ENCODE measurements at regions not wholly inside any gene's neighbourhood (a gene's known extent, or its start where the extent isn't known, plus 50 kb on each side); places are given as distances from the start of the nearest gene placed in this dataset.

DNA sequence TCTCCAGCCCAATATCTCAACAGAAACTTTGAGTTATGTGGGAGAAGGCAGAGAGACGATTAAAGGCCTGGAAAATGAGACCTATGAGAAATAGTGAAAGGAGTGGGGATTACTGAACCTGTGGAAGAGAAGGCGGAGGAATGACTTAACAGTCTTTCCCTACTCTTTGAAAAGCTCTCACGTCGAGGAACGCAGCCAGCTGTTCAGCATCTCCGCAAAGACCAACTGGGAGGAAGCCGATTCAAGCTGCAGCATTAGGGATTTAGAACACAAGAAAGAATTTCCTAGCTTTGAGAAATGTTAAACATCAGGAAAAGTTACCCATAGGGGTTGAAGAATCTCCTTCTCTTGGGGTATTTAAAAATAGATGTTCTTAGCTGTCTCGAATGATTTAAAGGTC, 233.2 kb upstream of the PARD3B start:
- TF ChIP-seq, protein P1, sequence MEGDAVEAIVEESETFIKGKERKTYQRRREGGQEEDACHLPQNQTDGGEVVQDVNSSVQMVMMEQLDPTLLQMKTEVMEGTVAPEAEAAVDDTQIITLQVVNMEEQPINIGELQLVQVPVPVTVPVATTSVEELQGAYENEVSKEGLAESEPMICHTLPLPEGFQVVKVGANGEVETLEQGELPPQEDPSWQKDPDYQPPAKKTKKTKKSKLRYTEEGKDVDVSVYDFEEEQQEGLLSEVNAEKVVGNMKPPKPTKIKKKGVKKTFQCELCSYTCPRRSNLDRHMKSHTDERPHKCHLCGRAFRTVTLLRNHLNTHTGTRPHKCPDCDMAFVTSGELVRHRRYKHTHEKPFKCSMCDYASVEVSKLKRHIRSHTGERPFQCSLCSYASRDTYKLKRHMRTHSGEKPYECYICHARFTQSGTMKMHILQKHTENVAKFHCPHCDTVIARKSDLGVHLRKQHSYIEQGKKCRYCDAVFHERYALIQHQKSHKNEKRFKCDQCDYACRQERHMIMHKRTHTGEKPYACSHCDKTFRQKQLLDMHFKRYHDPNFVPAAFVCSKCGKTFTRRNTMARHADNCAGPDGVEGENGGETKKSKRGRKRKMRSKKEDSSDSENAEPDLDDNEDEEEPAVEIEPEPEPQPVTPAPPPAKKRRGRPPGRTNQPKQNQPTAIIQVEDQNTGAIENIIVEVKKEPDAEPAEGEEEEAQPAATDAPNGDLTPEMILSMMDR (IDR thresholded peaks at IDR 0.05; ENCODE audit: insufficient read depth, low read depth, low read length), result no peak
- TF ChIP-seq EZH2 (IDR thresholded peaks at IDR 0.05; ENCODE audit: insufficient read depth, low read length), result no peak
